Sigmoid colon (tissue), 4 donors: ENCODE measurements at regions not wholly inside any gene's neighbourhood (a gene's known extent, or its start where the extent isn't known, plus 50 kb on each side); places are given as distances from the start of the nearest gene placed in this dataset.

Experiments
- EP300 ChIP-seq, 4 donors: sonication (generic); formaldehyde crosslinking; IDR thresholded peaks; one replicate each; pipeline ENCODE4 v1.6.1; 2017; ENCODE audit warnings: antibody characterized with exemption in 4 of 4
- POLR2A ChIP-seq, 2 donors: fragments of 450-650 bp; IDR thresholded peaks; one replicate each; pipeline ENCODE4 v1.6.1; 2016; ENCODE audit warnings: antibody characterized with exemption in 2 of 2, mild to moderate bottlenecking in 2 of 2, moderate library complexity in 2 of 2
- POLR2AphosphoS5 ChIP-seq, 4 donors: sonication (generic); formaldehyde crosslinking; IDR thresholded peaks; one replicate each; pipeline ENCODE4 v1.6.1; 2017; ENCODE audit warnings: antibody characterized with exemption in 4 of 4
- TF ChIP-seq, protein P1 (sequence below), 4 experiments: fragments of 450-650 bp in 3 of 4; fragments of 200-600 bp in 1 of 4; IDR thresholded peaks; one replicate each; pipeline ENCODE4 v1.5.1; 2016 to 2019; ENCODE audit warnings: antibody characterized with exemption in 4 of 4, mild to moderate bottlenecking in 3 of 4, moderate library complexity in 2 of 4

DNA sequence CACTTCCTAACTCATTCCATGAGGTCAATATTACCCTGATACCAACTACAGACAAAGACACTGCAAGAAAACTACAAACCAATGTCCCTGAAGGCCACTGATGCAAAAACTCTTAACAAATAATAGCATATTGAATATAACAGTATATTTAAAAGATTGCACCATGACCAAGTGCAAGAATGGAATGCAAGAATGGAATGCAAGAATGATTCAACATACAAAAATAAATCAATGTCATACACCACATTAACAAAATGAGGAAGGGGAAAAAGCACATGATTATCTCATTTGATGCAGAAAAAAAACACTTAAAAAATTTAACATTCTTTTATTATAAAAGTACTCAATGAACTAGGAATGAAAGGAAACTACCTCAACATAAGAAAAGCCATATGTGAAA lies 463.1 kb upstream of the NECTIN3 start:
- TF ChIP-seq, protein P1, sequence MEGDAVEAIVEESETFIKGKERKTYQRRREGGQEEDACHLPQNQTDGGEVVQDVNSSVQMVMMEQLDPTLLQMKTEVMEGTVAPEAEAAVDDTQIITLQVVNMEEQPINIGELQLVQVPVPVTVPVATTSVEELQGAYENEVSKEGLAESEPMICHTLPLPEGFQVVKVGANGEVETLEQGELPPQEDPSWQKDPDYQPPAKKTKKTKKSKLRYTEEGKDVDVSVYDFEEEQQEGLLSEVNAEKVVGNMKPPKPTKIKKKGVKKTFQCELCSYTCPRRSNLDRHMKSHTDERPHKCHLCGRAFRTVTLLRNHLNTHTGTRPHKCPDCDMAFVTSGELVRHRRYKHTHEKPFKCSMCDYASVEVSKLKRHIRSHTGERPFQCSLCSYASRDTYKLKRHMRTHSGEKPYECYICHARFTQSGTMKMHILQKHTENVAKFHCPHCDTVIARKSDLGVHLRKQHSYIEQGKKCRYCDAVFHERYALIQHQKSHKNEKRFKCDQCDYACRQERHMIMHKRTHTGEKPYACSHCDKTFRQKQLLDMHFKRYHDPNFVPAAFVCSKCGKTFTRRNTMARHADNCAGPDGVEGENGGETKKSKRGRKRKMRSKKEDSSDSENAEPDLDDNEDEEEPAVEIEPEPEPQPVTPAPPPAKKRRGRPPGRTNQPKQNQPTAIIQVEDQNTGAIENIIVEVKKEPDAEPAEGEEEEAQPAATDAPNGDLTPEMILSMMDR (IDR thresholded peaks at IDR 0.05): no peak
- TF ChIP-seq POLR2AphosphoS5 (IDR thresholded peaks at IDR 0.05) (no peak), POLR2A (IDR thresholded peaks at IDR 0.05) (no peak), EP300 (IDR thresholded peaks at IDR 0.05) (no peak)
